Body of pancreas (tissue), 4 donors: ENCODE measurements at regions not wholly inside any gene's neighbourhood (a gene's known extent, or its start where the extent isn't known, plus 50 kb on each side); places are given as distances from the start of the nearest gene placed in this dataset.

Experiments used
- CTCF ChIP-seq, 7 experiments: fragments of 450-650 bp in 4 of 7; fragments of 200-600 bp in 3 of 7; sonication (generic) in 3 of 7; IDR thresholded peaks; one replicate each; pipeline ENCODE4 v1.5.1; 2016 to 2019; ENCODE audit warnings: antibody characterized with exemption in 7 of 7
- POLR2A ChIP-seq, 3 donors: fragments of 450-650 bp; IDR thresholded peaks; one replicate each; pipeline ENCODE4 v1.6.1; 2016; ENCODE audit warnings: antibody characterized with exemption in 3 of 3, mild to moderate bottlenecking in 2 of 3

GRCh38 chr13:26897706-26898550, 137.3 kb upstream of the GPR12 start:
- no peak for TF ChIP-seq CTCF (IDR thresholded peaks at IDR 0.05)
- TF ChIP-seq POLR2A (IDR thresholded peaks at IDR 0.05), result no peak
